ENCODE measurements at regions not wholly inside any gene's neighbourhood (a gene's known extent, or its start where the extent isn't known, plus 50 kb on each side); places are given as distances from the start of the nearest gene placed in this dataset.

- Histone ChIP-seq H3K27ac (no peak overlapping the region), H3K4me1 (replicated peaks) (no peaks in the 10 kb centered on the region), H3K36me3 (no peaks in the 10 kb centered on the region), H3K4me3 (no peak overlapping the region), H3K27me3 (replicated peaks; ENCODE audit: insufficient read depth) (no peaks in the 10 kb centered on the region), H3K9me3 (no peaks in the 10 kb centered on the region)
- intact Hi-C loops (cut with DNase I) = no loop called here
- 0% methylated on average over 1 of the region's 1 CpG for WGBS
- TF ChIP-seq POLR2AphosphoS5 (IDR thresholded peaks at IDR 0.05) = no peak
- TF ChIP-seq CTCF (IDR thresholded peaks at IDR 0.05) = no peak
- no peak for TF ChIP-seq POLR2A (IDR thresholded peaks at IDR 0.05)
- DNase-seq (ENCODE audit: low spot score) = no peak
Observed at GRCh38 chr2:167670588-167670987, 576.8 kb downstream of the STK39 start.

GRCh38 chr2:167653131-167653530, 594.3 kb downstream of the STK39 start:
- H3K27ac ChIP-seq = no peak overlapping the region
- WGBS = 82% methylated on average over 4 of the region's 4 CpGs
- no peaks in the 10 kb centered on the region for H3K4me1 ChIP-seq (replicated peaks)
- no peaks in the 10 kb centered on the region for H3K36me3 ChIP-seq
- TF ChIP-seq CTCF (IDR thresholded peaks at IDR 0.05) (no peak), POLR2AphosphoS5 (IDR thresholded peaks at IDR 0.05) (no peak), POLR2A (IDR thresholded peaks at IDR 0.05) (no peak)
- H3K4me3 ChIP-seq = no peak overlapping the region
- no peak for DNase-seq (ENCODE audit: low spot score)
- intact Hi-C loops (cut with DNase I) = no loop called here
- no peaks in the 10 kb centered on the region for H3K27me3 ChIP-seq (replicated peaks; ENCODE audit: insufficient read depth)
- H3K9me3 ChIP-seq = no peaks in the 10 kb centered on the region

- Histone ChIP-seq H3K9me3 (no peaks in the 10 kb centered on the region), H3K27me3 (replicated peaks; ENCODE audit: insufficient read depth) (no peaks in the 10 kb centered on the region), H3K4me1 (replicated peaks) (no peaks in the 10 kb centered on the region), H3K27ac (no peak overlapping the region), H3K36me3 (no peaks in the 10 kb centered on the region), H3K4me3 (no peak overlapping the region)
- DNase-seq (ENCODE audit: low spot score) = no peak
- TF ChIP-seq CTCF (IDR thresholded peaks at IDR 0.05) (no peak), POLR2AphosphoS5 (IDR thresholded peaks at IDR 0.05) (no peak), POLR2A (IDR thresholded peaks at IDR 0.05) (no peak)
- intact Hi-C loops (cut with DNase I) = no loop called here
Observed at GRCh38 chr2:167652401-167652800, 595.0 kb downstream of the STK39 start.

GRCh38 chr2:167651406-167652151, 595.8 kb downstream of the STK39 start:
- Histone ChIP-seq H3K27ac (no peak overlapping the region), H3K4me3 (no peak overlapping the region), H3K4me1 (replicated peaks) (no peaks in the 10 kb centered on the region), H3K9me3 (no peaks in the 10 kb centered on the region), H3K36me3 (no peaks in the 10 kb centered on the region), H3K27me3 (replicated peaks; ENCODE audit: insufficient read depth) (no peaks in the 10 kb centered on the region)
- WGBS = 61% methylated on average over 5 of the region's 5 CpGs
- intact Hi-C loops (cut with DNase I) = no loop called here
- no peak for DNase-seq (ENCODE audit: low spot score)
- no peak for TF ChIP-seq POLR2A (IDR thresholded peaks at IDR 0.05)
- no peak for TF ChIP-seq CTCF (IDR thresholded peaks at IDR 0.05)
- no peak for TF ChIP-seq POLR2AphosphoS5 (IDR thresholded peaks at IDR 0.05)

- intact Hi-C loops (cut with DNase I) = no loop called here
- TF ChIP-seq POLR2A (IDR thresholded peaks at IDR 0.05) (no peak), CTCF (IDR thresholded peaks at IDR 0.05) (no peak), POLR2AphosphoS5 (IDR thresholded peaks at IDR 0.05) (no peak)
- Histone ChIP-seq H3K27ac (no peak overlapping the region), H3K36me3 (no peaks in the 10 kb centered on the region), H3K4me3 (no peak overlapping the region), H3K9me3 (no peaks in the 10 kb centered on the region), H3K4me1 (replicated peaks) (no peaks in the 10 kb centered on the region), H3K27me3 (replicated peaks; ENCODE audit: insufficient read depth) (no peaks in the 10 kb centered on the region)
- 88% methylated on average over 2 of the region's 2 CpGs for WGBS
- DNase-seq (ENCODE audit: low spot score) = no peak
Observed at GRCh38 chr2:167646557-167646956, 600.8 kb downstream of the STK39 start.
